ENCODE measurements at regions not wholly inside any gene's neighbourhood (a gene's known extent, or its start where the extent isn't known, plus 50 kb on each side); places are given as distances from the start of the nearest gene placed in this dataset.

DNA sequence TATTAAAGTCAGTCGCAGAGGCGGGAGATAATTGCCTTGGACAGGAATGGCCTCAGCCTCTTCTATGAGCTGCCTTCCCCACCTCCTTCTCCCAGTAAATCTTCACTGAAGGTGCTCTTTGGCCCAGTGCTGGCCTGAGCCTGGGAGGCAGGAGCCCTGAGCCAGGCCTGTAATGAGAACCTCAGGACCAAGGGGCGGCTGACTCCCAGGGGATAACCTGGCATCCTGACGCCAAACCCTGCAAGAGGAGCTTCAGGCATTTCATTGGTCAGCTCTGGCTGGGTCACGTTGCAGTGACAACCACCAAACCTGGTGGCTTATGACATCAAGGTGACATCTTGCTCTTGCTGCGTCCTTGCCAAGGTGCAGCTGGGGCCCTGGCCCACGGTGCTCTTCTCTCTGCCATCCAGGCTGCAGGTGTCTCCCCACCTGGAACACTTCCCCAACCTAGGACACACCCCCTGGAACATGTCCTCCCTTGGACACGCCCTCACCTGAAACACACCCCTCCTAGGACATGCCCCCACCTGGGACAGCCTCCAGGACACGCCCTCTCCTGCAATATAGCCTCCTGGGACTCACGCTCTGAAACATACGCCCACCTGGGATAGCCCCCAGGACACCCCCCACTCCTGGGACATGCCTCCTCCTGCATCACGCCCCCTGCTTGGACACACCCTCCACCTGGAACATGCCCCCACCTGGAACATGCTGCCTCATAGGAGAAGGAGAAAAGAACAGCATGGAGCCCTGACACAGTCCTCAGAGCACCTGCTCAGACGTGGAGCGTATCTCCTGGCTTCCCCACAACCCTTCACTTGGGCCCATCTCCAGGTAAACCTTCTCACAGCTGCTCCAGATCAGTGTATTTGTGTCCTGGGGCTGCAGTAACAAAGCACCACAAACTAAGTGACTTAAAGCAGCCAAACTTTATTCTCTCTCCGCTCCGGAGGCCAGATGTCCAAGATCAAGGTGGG is 333.6 kb downstream of the NPHP4 start:
- no peak for DNase-seq (ENCODE audit: low spot score)

DNA sequence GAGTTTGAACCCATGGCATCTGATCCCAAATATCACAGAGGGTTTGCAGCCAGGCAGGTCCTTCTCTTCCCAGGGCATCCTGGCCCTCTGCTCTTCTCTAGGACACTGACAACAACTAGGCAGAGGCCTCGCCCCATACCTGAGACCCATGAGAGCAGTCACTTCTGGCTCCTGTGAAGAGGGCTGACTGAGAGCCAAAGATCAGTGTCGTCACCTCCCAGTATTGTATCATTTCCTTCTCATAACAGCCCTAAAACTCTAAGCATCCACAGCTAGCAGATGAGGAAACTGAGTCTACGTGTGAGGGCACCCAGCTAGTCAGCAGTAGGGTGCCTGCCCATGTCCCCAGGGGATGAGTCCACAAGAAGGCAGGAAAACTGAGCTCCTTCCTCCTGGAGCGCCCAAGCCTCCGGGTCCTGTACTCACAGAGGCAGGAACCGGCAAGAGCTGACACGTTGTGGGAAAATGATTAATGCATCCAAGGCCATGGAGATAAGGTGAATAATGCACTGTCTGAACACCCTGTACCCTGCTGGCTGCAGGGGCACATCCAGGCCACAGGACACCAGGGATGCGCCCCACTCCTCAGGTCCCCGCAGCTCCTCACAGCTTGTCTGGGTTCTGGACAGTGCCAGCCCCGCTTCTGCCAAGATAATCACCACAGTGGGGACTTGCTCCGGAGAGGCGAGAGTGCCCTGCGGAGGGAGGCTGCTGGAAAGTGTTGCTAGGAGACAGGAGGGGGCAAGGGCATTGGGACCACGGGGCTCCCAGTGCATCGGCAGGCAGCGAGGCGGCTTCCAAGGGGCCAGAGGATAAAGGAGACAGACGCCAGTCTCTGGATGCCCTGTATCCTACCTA is 340.0 kb downstream of the NPHP4 start:
- no peak for DNase-seq (ENCODE audit: low spot score)

DNA sequence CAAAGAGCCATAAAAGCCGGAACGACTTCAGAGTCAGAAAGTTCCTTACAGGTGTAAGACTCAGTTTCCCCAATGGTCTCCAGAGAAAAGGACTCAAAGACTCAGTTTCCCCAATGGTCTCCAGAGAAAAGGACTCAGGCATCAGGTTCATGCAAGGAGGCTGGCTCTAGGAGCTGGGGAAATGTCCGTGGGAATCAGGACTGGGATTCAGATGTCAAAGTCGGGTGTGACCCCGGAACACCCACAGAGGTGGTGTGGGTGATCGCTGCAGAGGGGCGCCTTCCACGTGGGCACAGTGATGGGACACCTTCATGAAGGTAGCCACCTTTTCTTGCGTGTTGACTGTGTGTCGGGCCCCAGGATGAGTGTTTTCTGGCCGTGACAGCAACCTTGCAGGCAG is 340.8 kb downstream of the NPHP4 start:
- DNase-seq (ENCODE audit: low spot score) = no peak

- no peak for DNase-seq (ENCODE audit: low spot score)
Observed at GRCh38 chr1:5651027-5651410, 341.2 kb downstream of the NPHP4 start.

- no peak for DNase-seq (ENCODE audit: low spot score)
Observed at GRCh38 chr1:5650283-5651026, 341.8 kb downstream of the NPHP4 start.

- DNase-seq (ENCODE audit: low spot score) = no peak
Observed at GRCh38 chr1:5649795-5650194, 342.4 kb downstream of the NPHP4 start.

GRCh38 chr1:5649166-5649551 is 343.1 kb downstream of the NPHP4 start:
- DNase-seq (ENCODE audit: low spot score) = no peak

GRCh38 chr1:5648410-5649165 is 343.6 kb downstream of the NPHP4 start:
- DNase-seq (ENCODE audit: low spot score) = no peak

GRCh38 chr1:5647234-5647633 is 345.0 kb downstream of the NPHP4 start:
- no peak for DNase-seq (ENCODE audit: low spot score)

- no peak for DNase-seq (ENCODE audit: low spot score)
Observed at GRCh38 chr1:5646486-5647149, 345.6 kb downstream of the NPHP4 start.

- no peak for DNase-seq (ENCODE audit: low spot score)
Observed at GRCh38 chr1:5645929-5646328, 346.3 kb downstream of the NPHP4 start.

DNA sequence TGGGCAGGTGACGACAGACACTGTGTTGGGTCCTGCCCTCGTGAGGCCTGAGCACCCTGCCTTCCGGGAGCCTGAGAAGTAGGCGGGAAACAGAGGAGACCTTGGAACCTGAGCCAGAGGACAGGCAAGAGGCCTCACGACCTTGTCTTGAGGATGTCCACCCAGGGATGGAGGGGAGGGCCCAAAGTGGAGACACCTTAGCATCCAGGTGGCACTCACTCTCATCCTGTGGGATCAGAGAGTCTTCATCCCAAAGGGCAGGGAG is 347.2 kb downstream of the NPHP4 start:
- DNase-seq (ENCODE audit: low spot score) = no peak

DNA sequence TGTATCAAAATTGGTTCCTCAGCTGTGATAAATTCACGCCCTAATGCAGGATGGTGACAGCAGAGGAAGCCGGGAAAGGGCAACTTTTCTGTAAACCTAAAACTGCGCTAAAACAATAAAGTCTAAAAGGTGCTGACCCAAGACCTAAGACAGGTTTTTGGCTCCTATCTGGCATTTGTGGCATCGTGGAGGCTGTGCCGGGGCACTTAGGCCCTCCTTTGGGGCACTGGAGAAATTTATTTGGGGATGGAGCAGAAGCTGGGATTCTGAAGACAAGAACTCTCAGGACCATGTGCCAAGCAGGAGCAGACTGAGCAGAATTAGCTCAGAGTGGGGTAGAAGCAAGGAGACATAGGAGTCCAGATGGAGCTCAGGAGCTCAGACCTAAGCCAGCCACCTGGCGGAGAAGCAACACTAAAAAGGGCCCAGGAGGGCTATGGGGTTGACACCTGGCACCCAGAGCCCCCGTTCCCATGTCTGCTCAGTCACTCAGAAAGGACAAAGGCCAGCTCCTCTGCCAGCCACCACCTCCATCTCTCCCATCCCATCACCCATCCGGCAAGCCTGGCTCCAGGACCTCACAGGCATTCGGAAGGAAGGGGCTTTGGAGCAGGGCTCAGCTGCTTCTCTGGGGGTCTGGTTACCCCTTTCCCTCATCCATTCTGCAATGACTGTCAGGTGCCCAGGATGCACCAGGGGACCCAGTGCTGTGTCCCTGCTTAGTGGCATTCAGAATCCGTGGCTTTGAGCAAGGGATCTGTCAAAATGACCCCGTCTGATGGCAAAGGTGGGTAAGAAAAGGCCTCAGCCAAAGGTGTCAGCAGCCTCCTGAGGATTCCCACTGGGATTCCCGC is 347.7 kb downstream of the NPHP4 start:
- no peak for DNase-seq (ENCODE audit: low spot score)

DNA sequence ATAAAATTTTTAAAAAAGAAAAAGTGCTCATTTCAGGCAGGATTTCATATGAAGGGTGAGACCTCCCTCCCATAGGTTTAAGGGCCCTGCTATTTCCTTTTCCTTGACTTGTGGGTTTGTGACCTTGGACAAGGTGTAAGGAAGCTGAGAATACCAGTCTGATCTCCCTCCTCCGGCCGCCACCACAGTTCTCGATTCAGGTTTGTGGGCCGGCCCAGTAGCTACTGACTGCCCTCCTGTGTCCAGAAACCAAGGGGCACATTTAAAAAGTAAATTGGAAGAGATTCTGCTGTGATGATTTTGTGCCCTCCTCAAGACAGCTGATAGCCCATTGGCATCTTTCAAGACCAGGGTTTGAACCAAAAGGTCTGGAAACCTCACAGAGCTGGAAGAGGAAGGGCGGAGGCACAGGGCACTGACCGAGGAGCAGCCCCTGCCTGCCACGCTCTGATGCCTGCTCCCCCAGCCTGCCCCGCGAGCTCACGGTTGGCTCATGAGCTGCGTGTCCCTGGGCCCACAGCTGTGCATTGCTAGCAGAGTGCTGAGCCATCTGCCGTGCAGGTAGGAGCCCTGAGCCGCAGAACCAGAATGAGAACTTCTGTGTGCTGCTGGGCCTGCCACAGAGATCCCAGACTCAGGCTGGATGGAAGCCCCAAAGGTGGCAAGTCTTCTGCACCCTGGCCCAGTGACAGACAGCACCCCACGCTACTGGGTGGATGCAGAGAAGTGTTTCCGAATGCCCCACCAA is 348.7 kb downstream of the NPHP4 start:
- no peak for DNase-seq (ENCODE audit: low spot score)

DNA sequence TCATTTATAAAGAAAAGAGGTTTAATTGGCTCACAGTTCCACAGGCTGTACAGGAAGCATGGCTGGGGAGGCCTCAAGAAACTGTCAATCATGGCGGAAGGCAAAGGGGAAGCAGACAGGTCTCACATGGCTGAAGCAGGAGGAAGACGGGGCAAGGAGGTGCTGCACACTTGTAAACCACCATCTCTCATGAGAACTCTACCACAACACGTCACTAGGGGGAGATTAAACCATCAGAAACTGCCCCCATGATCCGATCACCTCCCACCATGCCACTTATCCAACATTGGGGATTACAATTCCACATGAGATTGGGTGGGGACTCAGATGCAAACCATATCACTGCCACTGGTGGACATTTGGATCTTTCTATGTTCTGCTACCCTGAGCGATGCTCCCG is 351.4 kb downstream of the NPHP4 start:
- no peak for DNase-seq (ENCODE audit: low spot score)

DNA sequence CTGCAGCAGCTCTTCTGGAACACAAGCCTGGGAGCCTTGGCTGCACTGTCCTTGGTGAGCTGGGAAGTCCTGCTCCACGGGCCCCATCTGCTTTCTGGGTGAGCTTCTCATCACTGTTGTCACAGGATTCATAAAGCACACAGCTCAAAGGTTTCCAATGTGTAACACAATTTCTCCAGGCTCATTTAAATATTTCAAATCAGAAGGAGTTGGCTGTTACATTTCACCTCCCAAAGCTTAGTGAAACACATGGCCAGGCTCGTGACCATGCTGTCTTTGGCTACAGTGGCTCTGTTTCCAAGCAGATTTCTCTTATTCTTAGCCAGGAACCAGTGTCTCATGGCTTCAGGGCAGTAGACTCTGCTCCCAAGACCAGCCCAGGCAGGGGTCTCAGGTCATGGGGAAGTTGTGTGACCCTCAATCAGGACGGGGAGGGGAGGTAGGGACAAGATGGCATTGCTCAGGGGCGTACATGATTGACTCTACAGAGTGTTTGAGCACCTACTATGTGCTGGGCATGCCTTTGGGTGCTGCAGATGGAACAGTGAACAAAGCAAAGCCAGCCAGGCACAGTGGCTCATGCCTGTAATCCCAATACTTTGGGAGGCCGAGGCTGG is 353.0 kb downstream of the NPHP4 start:
- no peak for DNase-seq (ENCODE audit: low spot score)

DNA sequence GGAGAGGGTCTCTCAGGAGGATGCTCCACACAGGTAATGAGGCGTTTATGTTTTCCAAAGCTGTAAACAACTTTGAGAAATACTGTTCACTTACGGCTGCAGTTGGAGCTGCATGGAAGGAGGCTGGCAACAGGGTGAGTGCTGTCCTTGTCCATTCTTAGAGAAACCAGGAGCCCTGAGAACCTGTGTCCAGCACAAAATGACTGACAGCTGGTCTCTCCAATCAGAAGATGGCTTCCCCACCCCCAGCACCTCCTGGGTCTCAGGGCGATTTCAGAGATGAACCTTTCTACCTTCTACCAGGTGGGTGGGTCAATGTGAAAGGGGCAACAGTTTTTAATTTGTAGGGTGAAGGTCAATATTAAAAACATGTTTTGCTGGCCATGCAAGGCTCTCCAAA is 353.6 kb downstream of the NPHP4 start:
- DNase-seq (ENCODE audit: low spot score) = no peak

DNA sequence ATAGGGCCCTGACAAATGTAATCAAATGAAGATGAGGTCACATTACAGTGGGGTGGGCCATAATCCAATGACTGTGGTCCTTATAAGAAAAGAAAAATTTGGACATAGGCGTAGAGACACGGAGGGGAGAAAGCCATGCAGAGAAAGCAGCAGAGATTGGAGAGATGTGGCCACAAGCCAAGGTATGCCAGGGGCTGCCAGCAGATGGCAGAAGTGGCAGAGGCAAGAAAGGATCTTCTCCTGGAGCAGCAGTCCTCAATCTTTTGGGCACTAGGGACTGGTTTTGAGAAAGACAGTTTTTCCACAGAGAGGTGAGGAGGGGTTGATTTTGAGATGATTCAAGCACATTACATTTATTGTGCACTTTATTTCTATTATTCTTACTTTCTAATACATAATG is 355.1 kb downstream of the NPHP4 start:
- DNase-seq (ENCODE audit: low spot score) = peak; percentile 19

DNA sequence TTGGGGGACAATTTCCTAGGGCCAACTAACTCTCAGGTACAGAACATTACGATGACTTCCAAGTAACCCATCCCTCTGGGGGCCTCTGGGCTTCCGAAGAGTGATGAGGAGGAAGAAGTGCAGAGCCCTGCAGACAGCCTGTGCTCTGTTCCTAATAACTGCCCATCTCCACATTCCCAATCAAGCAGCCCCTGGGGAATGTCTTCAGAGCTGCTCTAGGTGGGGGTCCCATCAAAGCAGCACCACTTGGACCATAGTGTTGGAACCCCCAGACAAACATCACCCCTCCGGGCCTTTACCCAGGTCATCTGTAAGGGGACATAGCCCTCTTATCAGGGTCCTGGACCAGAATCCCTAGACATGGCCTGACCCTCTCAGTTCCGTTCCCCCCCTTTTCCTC is 357.3 kb downstream of the NPHP4 start:
- no peak for DNase-seq (ENCODE audit: low spot score)
